ENCODE measurements at regions not wholly inside any gene's neighbourhood (a gene's known extent, or its start where the extent isn't known, plus 50 kb on each side); places are given as distances from the start of the nearest gene placed in this dataset.

GRCh38 chr4:177117256-177117655, 192.4 kb upstream of the NEIL3 start:
- H3K27ac ChIP-seq (ENCODE audit: low read depth, low read length, poor library complexity, severe bottlenecking), result no peak overlapping the region
- H4K20me1 ChIP-seq (ENCODE audit: insufficient read depth, low read length), result no peaks in the 10 kb centered on the region
- intact Hi-C loops (cut with micrococcal nuclease; ENCODE audit: unreplicated experiment), result no loop called here
- H3K9me2 ChIP-seq (ENCODE audit: insufficient read depth, low read length), result no peaks in the 10 kb centered on the region
- ChIA-PET POLR2A (no interaction called here), CTCF (ENCODE audit: unreplicated experiment) (no interaction called here)
- H3K4me2 ChIP-seq (ENCODE audit: low read length), result no peak overlapping the region
- no peak for DNase-seq (ENCODE audit: low spot score)
- H3K9me3 ChIP-seq (ENCODE audit: low read length), result no peaks in the 10 kb centered on the region
- no peak for TF ChIP-seq EZH2phosphoT487 (IDR thresholded peaks at IDR 0.05; ENCODE audit: borderline replicate concordance, low read depth, low read length)
- no peak for TF ChIP-seq CTCF (conservative IDR thresholded peaks at IDR 0.05; ENCODE audit: low read length)
- H3K4me1 ChIP-seq (ENCODE audit: insufficient read depth, low read length, poor library complexity, severe bottlenecking), result no peaks in the 10 kb centered on the region
- no peaks in the 10 kb centered on the region for H3K36me3 ChIP-seq (ENCODE audit: insufficient read depth, low read length)
- H3K79me2 ChIP-seq (ENCODE audit: insufficient read depth, low read depth, low read length), result no peaks in the 10 kb centered on the region
- H2AFZ ChIP-seq (ENCODE audit: low read length), result no peak overlapping the region
- no TSS peak for BruUV-seq (replicated peaks)
- H3K4me3 ChIP-seq (ENCODE audit: low read depth, low read length, poor library complexity, severe bottlenecking), result no peak overlapping the region

DNA sequence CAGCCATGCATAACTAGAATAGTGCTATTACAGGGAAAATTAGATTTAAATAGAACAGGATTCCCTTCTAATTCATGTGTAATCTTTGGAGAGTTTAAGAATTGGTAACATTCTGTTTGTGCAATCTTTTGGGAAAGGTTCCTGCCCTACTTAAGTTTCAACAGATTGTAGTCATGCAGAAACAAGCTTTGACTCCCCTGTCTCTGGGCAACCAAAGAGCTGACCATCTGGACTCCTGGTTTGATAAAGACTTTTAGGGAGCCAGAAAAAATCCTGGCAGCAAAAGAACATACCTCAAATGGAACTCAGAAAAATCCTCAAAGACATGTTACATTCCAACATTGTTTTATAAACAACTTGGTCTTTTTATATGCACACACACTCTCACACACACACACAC, 191.1 kb upstream of the NEIL3 start:
- intact Hi-C loops (cut with micrococcal nuclease; ENCODE audit: unreplicated experiment), result no loop called here
- DNase-seq (ENCODE audit: low spot score), result no peak
- TF ChIP-seq CTCF (conservative IDR thresholded peaks at IDR 0.05; ENCODE audit: low read length) (no peak), EZH2phosphoT487 (IDR thresholded peaks at IDR 0.05; ENCODE audit: borderline replicate concordance, low read depth, low read length) (no peak)
- Histone ChIP-seq H4K20me1 (ENCODE audit: insufficient read depth, low read length) (no peaks in the 10 kb centered on the region), H3K9me2 (ENCODE audit: insufficient read depth, low read length) (no peaks in the 10 kb centered on the region), H3K4me2 (ENCODE audit: low read length) (no peak overlapping the region), H3K27ac (ENCODE audit: low read depth, low read length, poor library complexity, severe bottlenecking) (no peak overlapping the region), H3K79me2 (ENCODE audit: insufficient read depth, low read depth, low read length) (no peaks in the 10 kb centered on the region), H3K4me1 (ENCODE audit: insufficient read depth, low read length, poor library complexity, severe bottlenecking) (no peaks in the 10 kb centered on the region), H3K9me3 (ENCODE audit: low read length) (no peaks in the 10 kb centered on the region), H2AFZ (ENCODE audit: low read length) (no peak overlapping the region), H3K36me3 (ENCODE audit: insufficient read depth, low read length) (no peaks in the 10 kb centered on the region), H3K4me3 (ENCODE audit: low read depth, low read length, poor library complexity, severe bottlenecking) (no peak overlapping the region)
- BruUV-seq (replicated peaks), result no TSS peak
- ChIA-PET CTCF (ENCODE audit: unreplicated experiment) (no interaction called here), POLR2A (interaction anchor here (0.5 kb wide), 1 partner anchor 36 kb away, joined by 3 read pairs; no protein-coding TSS in a partner anchor)

DNA sequence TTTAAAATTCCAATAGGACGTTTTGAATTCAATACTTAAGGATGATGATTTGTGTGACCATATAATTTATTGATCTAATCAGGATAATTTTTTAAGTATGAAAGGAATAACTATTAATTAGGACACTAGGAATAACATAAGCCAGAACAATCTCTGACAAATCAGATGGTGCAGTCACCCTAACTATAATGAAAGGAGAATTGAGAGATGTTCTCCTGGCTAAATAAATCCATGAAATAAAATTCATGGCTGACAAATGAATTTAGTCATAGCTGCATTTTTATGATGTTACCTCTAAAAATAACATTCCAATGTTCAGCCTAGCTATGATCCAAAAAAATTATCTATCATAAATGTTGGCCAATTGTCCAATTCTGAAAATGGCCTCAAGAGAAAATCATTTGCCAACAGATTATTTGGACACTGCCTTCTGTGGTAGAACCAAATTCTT, 190.6 kb upstream of the NEIL3 start:
- TF ChIP-seq CTCF (conservative IDR thresholded peaks at IDR 0.05; ENCODE audit: low read length) (no peak), EZH2phosphoT487 (IDR thresholded peaks at IDR 0.05; ENCODE audit: borderline replicate concordance, low read depth, low read length) (no peak)
- no peaks in the 10 kb centered on the region for H3K36me3 ChIP-seq (ENCODE audit: insufficient read depth, low read length)
- H2AFZ ChIP-seq (ENCODE audit: low read length), result no peak overlapping the region
- H3K9me2 ChIP-seq (ENCODE audit: insufficient read depth, low read length), result no peaks in the 10 kb centered on the region
- no peaks in the 10 kb centered on the region for H4K20me1 ChIP-seq (ENCODE audit: insufficient read depth, low read length)
- no peaks in the 10 kb centered on the region for H3K9me3 ChIP-seq (ENCODE audit: low read length)
- intact Hi-C loops (cut with micrococcal nuclease; ENCODE audit: unreplicated experiment), result no loop called here
- H3K4me3 ChIP-seq (ENCODE audit: low read depth, low read length, poor library complexity, severe bottlenecking), result no peak overlapping the region
- BruUV-seq (replicated peaks), result no TSS peak
- no peak overlapping the region for H3K4me2 ChIP-seq (ENCODE audit: low read length)
- no peak overlapping the region for H3K27ac ChIP-seq (ENCODE audit: low read depth, low read length, poor library complexity, severe bottlenecking)
- H3K4me1 ChIP-seq (ENCODE audit: insufficient read depth, low read length, poor library complexity, severe bottlenecking), result no peaks in the 10 kb centered on the region
- ChIA-PET POLR2A (no interaction called here), CTCF (ENCODE audit: unreplicated experiment) (no interaction called here)
- no peaks in the 10 kb centered on the region for H3K79me2 ChIP-seq (ENCODE audit: insufficient read depth, low read depth, low read length)
- DNase-seq (ENCODE audit: low spot score), result no peak
